HUES64 (cell line): ENCODE measurements at regions not wholly inside any gene's neighbourhood (a gene's known extent, or its start where the extent isn't known, plus 50 kb on each side); places are given as distances from the start of the nearest gene placed in this dataset.

Experiments used
- H3K27ac ChIP-seq: 2 replicates; pipeline ENCODE4 v1.7.0; 2013; ENCODE audit warnings: low read depth, low read length, inconsistent platforms
- H3K27me3 ChIP-seq: 2 replicates; pipeline ENCODE4 v1.6.1; 2013; ENCODE audit warnings: mild to moderate bottlenecking, low read length; ENCODE audit not compliant: insufficient read depth
- H3K36me3 ChIP-seq: 2 replicates; pipeline ENCODE4 v1.6.1; 2013; ENCODE audit warnings: mild to moderate bottlenecking, low read length; ENCODE audit not compliant: insufficient read depth
- H3K4me1 ChIP-seq: 2 replicates; pipeline ENCODE4 v1.6.1; 2013; ENCODE audit warnings: mild to moderate bottlenecking, low read length, moderate library complexity; ENCODE audit not compliant: insufficient read depth
- H3K4me3 ChIP-seq: 2 replicates; pipeline ENCODE4 v1.5.1; 2013; ENCODE audit warnings: mild to moderate bottlenecking, low read length, moderate library complexity
- H3K9ac ChIP-seq: 2 replicates; pipeline ENCODE4 v1.6.1; 2013; ENCODE audit warnings: mild to moderate bottlenecking, low read depth, low read length
- H3K9me3 ChIP-seq: 2 replicates; pipeline ENCODE4 v1.6.1; 2013; ENCODE audit warnings: low read depth, low read length; ENCODE audit not compliant: insufficient read depth
- WGBS: fragments of 150-250, 120-280 bp; methylation state at CpG from one replicate; pipeline ENCODE4 v1.1.7; 2013; ENCODE audit warnings: missing lambda C conversion rate; 5-methylcytosine and 5-hydroxymethylcytosine counted together

- Histone ChIP-seq H3K9ac (no peak overlapping the region), H3K27ac (no peak overlapping the region), H3K27me3 (no peaks in the 10 kb centered on the region), H3K36me3 (no peaks in the 10 kb centered on the region), H3K4me3 (no peak overlapping the region), H3K4me1 (no peaks in the 10 kb centered on the region), H3K9me3 (peaks cover 19% of the 10 kb centered on the region; the same call in 1 of the 2 replicates)
- WGBS: 72% methylated on average over 3 of the region's 3 CpGs
Measured at GRCh38 chr1:55605155-55605554, 390.0 kb upstream of the USP24 start.

GRCh38 chr1:55604749-55605148 is 389.6 kb upstream of the USP24 start:
- Histone ChIP-seq H3K4me1 (no peaks in the 10 kb centered on the region), H3K4me3 (no peak overlapping the region), H3K9me3 (peaks cover 19% of the 10 kb centered on the region; the same call in 1 of the 2 replicates), H3K27ac (no peak overlapping the region), H3K9ac (no peak overlapping the region), H3K36me3 (no peaks in the 10 kb centered on the region), H3K27me3 (no peaks in the 10 kb centered on the region)
- WGBS: 95% methylated on average over 2 of the region's 3 CpGs

- H3K36me3 ChIP-seq: no peaks in the 10 kb centered on the region
- H3K4me3 ChIP-seq: no peak overlapping the region
- H3K9ac ChIP-seq: no peak overlapping the region
Measured at GRCh38 chr1:55604179-55604578, 389.0 kb upstream of the USP24 start.

GRCh38 chr1:55600242-55600641 is 385.1 kb upstream of the USP24 start:
- H3K9ac ChIP-seq: no peak overlapping the region
- no peak overlapping the region for H3K4me3 ChIP-seq
- no peaks in the 10 kb centered on the region for H3K36me3 ChIP-seq
- H3K27ac ChIP-seq: no peak overlapping the region
- H3K4me1 ChIP-seq: no peaks in the 10 kb centered on the region
- no peaks in the 10 kb centered on the region for H3K9me3 ChIP-seq
- H3K27me3 ChIP-seq: no peaks in the 10 kb centered on the region

More at GRCh38 chr1:55604179-55604578, 389.0 kb upstream of the USP24 start:
- H3K9me3 ChIP-seq: peaks cover 19% of the 10 kb centered on the region; the same call in 1 of the 2 replicates
- H3K27me3 ChIP-seq: no peaks in the 10 kb centered on the region
- no peak overlapping the region for H3K27ac ChIP-seq
- no peaks in the 10 kb centered on the region for H3K4me1 ChIP-seq

DNA sequence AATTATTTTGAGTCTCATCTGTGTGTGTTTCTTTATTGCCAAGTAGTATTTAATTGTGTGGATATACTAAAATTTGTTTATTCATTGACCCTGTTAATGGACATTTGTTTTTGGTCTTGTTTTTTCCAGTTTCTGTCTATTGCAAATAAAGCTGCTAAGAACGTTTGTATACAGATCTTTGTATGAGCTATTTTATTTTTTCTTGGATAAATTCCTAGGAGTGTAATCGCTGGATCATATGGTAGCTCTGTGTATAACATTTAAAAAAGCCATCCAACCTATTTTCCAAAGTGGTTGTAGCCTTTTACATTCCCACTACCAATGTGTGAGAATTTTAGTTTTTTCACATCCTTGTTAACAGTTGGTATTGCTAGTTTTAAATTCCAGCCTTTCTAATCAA is 382.7 kb upstream of the USP24 start:
- H3K4me3 ChIP-seq: no peak overlapping the region
- no peaks in the 10 kb centered on the region for H3K9me3 ChIP-seq
- WGBS: 86% methylated on average over 1 of the region's 2 CpGs
- H3K9ac ChIP-seq: no peak overlapping the region
- no peaks in the 10 kb centered on the region for H3K27me3 ChIP-seq
- no peak overlapping the region for H3K27ac ChIP-seq
- H3K36me3 ChIP-seq: no peaks in the 10 kb centered on the region
- no peaks in the 10 kb centered on the region for H3K4me1 ChIP-seq

DNA sequence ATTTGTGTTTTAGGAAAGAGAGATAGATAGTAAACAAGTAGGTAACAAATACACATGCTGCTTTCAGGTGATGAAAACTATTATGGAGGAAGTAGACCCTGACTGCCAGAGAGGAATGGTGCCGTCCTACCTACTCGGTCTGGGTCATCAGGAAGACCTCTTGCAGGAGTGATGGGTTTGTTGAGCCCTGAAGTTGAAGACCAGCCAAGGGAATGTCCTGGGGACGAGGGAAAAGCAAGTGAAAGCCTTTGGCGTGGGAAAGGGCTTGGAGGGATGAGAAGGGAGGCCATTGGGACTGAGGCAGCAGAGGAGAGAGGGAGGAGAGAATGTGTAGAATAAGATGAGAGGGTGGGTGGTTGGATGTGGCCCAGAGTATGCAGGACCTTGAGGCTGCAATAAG is 379.5 kb upstream of the USP24 start:
- Histone ChIP-seq H3K9me3 (no peaks in the 10 kb centered on the region), H3K27me3 (no peaks in the 10 kb centered on the region), H3K9ac (no peak overlapping the region), H3K4me1 (no peaks in the 10 kb centered on the region), H3K36me3 (no peaks in the 10 kb centered on the region), H3K4me3 (no peak overlapping the region), H3K27ac (no peak overlapping the region)
- 92% methylated on average over 4 of the region's 4 CpGs for WGBS

- no peaks in the 10 kb centered on the region for H3K9me3 ChIP-seq
- H3K9ac ChIP-seq: no peak overlapping the region
- H3K27ac ChIP-seq: no peak overlapping the region
- H3K4me3 ChIP-seq: no peak overlapping the region
- no peaks in the 10 kb centered on the region for H3K4me1 ChIP-seq
- H3K36me3 ChIP-seq: no peaks in the 10 kb centered on the region
- H3K27me3 ChIP-seq: no peaks in the 10 kb centered on the region
Measured at GRCh38 chr1:55593298-55593697, 378.1 kb upstream of the USP24 start.

DNA sequence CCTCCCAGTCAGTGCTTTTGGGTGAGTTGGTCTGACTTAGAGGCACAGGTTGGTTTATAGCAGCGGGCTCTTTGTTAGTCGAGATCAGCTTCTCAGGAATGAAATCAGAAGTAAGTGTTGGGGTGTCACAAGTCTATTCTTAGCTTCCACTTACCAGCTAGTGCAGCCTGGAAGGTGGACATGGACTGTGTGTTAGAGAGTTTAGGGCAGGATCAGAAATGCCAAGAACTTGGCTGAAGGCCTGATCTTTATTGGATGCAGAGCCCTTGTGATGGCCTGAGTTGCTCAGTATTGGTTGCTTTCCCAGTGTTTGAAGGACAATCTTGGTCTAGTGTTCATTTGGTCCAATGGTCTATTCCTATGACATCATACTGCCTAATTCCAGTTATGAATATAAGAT is 377.0 kb upstream of the USP24 start:
- no peaks in the 10 kb centered on the region for H3K27me3 ChIP-seq
- H3K36me3 ChIP-seq: no peaks in the 10 kb centered on the region
- no peak overlapping the region for H3K4me3 ChIP-seq
- H3K4me1 ChIP-seq: no peaks in the 10 kb centered on the region
- no peaks in the 10 kb centered on the region for H3K9me3 ChIP-seq
- H3K27ac ChIP-seq: no peak overlapping the region
- 92% methylated on average over 2 of the region's 2 CpGs for WGBS
- H3K9ac ChIP-seq: no peak overlapping the region

- Histone ChIP-seq H3K4me3 (no peak overlapping the region), H3K4me1 (peaks cover 7% of the 10 kb centered on the region; the same call in 1 of the 2 replicates), H3K9ac (no peak overlapping the region), H3K9me3 (no peaks in the 10 kb centered on the region), H3K36me3 (no peaks in the 10 kb centered on the region), H3K27ac (no peak overlapping the region), H3K27me3 (no peaks in the 10 kb centered on the region)
- WGBS: 94% methylated on average over 7 of the region's 7 CpGs
Measured at GRCh38 chr1:55589671-55590297, 374.6 kb upstream of the USP24 start.

GRCh38 chr1:55588309-55588708 is 373.1 kb upstream of the USP24 start:
- Histone ChIP-seq H3K27ac (no peak overlapping the region), H3K9ac (no peak overlapping the region), H3K36me3 (no peaks in the 10 kb centered on the region), H3K9me3 (no peaks in the 10 kb centered on the region), H3K4me1 (peaks cover 12% of the 10 kb centered on the region; the same call in 1 of the 2 replicates), H3K27me3 (no peaks in the 10 kb centered on the region), H3K4me3 (no peak overlapping the region)
- whole genome bisulfite sequencing: 88% methylated on average over 2 of the region's 2 CpGs

GRCh38 chr1:55586771-55587170 is 371.6 kb upstream of the USP24 start:
- Histone ChIP-seq H3K9ac (no peak overlapping the region), H3K27me3 (no peaks in the 10 kb centered on the region), H3K4me1 (peaks cover 16% of the 10 kb centered on the region), H3K9me3 (no peaks in the 10 kb centered on the region), H3K27ac (no peak overlapping the region), H3K4me3 (no peak overlapping the region), H3K36me3 (no peaks in the 10 kb centered on the region)
- WGBS: 95% methylated on average over 2 of the region's 3 CpGs

GRCh38 chr1:55585402-55585792 is 370.2 kb upstream of the USP24 start:
- peaks cover 16% of the 10 kb centered on the region for H3K4me1 ChIP-seq
- WGBS: 85% methylated on average over 3 of the region's 3 CpGs

More at GRCh38 chr1:55585402-55585792, 370.2 kb upstream of the USP24 start:
- Histone ChIP-seq H3K27me3 (no peaks in the 10 kb centered on the region), H3K36me3 (no peaks in the 10 kb centered on the region), H3K9ac (no peak overlapping the region), H3K27ac (no peak overlapping the region), H3K4me3 (no peak overlapping the region), H3K9me3 (no peaks in the 10 kb centered on the region)
